A549 (cell line): ENCODE measurements at regions not wholly inside any gene's neighbourhood (a gene's known extent, or its start where the extent isn't known, plus 50 kb on each side); places are given as distances from the start of the nearest gene placed in this dataset.

Source experiments
- ATAC-seq, 2 experiments: fragments of 200-7000 bp in 1 of 2; fragments of >200 bp in 1 of 2; cut with Nextera tagmentation in 1 of 2; cut with Tn5 transposase in 1 of 2; 3 replicates each; pipeline versions ENCODE4 v1.8.0 to v1.9.1; 2018 to 2020; ENCODE audit warnings: mild to moderate bottlenecking in 1 of 2, moderate library complexity in 1 of 2
- CTCF ChIA-PET: fragments of 300-600 bp; sonication (Branson Sonifier 250); formaldehyde crosslinking; extraction: SDS; loops from one replicate; lab custom pipeline; 2021; ENCODE audit warnings: antibody characterized with exemption, inconsistent platforms; lab: Yijun Ruan, JAX
- POLR2A ChIA-PET: fragments of 350-600 bp; formaldehyde crosslinking; extraction: SDS; loops from one replicate; lab custom pipeline; 2021; ENCODE audit warnings: antibody characterized with exemption, inconsistent platforms; lab: Yijun Ruan, JAX
- DNase-seq, 2 experiments: peaks; one replicate each; pipeline versions ENCODE4 v3.0.0 to v3.0.0-alpha.2; 2011 to 2016; ENCODE audit warnings: low read depth in 1 of 2, low spot score in 1 of 2
- FAIRE-seq: peaks from 2 replicates; lab custom pipeline; 2011; peaks lifted over from hg19 to GRCh38; lab: Jason Lieb, UNC
- H3K27ac ChIP-seq, 2 experiments: fragments of >200 bp; sonication (Bioruptor Twin); formaldehyde crosslinking; 3 replicates each; pipeline ENCODE4 v1.5.1; 2016 to 2017
- H3K4me1 ChIP-seq: fragments of >200 bp; sonication (Bioruptor Twin); formaldehyde crosslinking; 3 replicates; pipeline ENCODE4 v1.6.1; 2016
- H3K4me2 ChIP-seq: fragments of >200 bp; sonication (Bioruptor Twin); formaldehyde crosslinking; 3 replicates; pipeline ENCODE4 v1.6.1; 2016
- H3K4me3 ChIP-seq: fragments of >200 bp; sonication (Bioruptor Twin); formaldehyde crosslinking; 3 replicates; pipeline ENCODE4 v1.5.1; 2016
- H3K9me3 ChIP-seq: fragments of >200 bp; sonication (Bioruptor Twin); formaldehyde crosslinking; 3 replicates; pipeline ENCODE4 v1.6.1; 2016
- CBX8 ChIP-seq: fragments of 200-600 bp; sonication (generic); IDR thresholded peaks from 2 replicates; pipeline ENCODE4 v1.6.1; 2016
- CHD2 ChIP-seq: fragments of 150-350 bp; IDR thresholded peaks from 2 replicates; pipeline ENCODE4 v1.6.1; 2014; ENCODE audit warnings: low read length; ENCODE audit not compliant: partially characterized antibody
- CHD4 ChIP-seq: fragments of 200-600 bp; sonication (generic); IDR thresholded peaks from 2 replicates; pipeline ENCODE4 v1.6.1; 2016; ENCODE audit warnings: antibody characterized with exemption, mild to moderate bottlenecking, borderline replicate concordance
- EHF ChIP-seq: fragments of 250-450 bp; sonication (Bioruptor Pico); IDR thresholded peaks from 2 replicates; pipeline ENCODE4 v1.5.0; 2020; ENCODE audit warnings: mild to moderate bottlenecking
- FOSB ChIP-seq: fragments of 250-450 bp; sonication (Bioruptor Pico); IDR thresholded peaks from 2 replicates; pipeline ENCODE4 v1.5.0; 2020; ENCODE audit warnings: mild to moderate bottlenecking, moderate library complexity
- FOSL2 ChIP-seq, 2 experiments: fragments of 450-650 bp in 1 of 2; fragments of >200 bp in 1 of 2; sonication (Bioruptor Twin) in 1 of 2; formaldehyde crosslinking; IDR thresholded peaks; 2 replicates each; pipeline versions ENCODE4 v1.5.0 to v1.6.1; 2016 to 2020; ENCODE audit warnings: mild to moderate bottlenecking in 1 of 2, moderate library complexity in 1 of 2
- GATA3 ChIP-seq: IDR thresholded peaks from 2 replicates; pipeline ENCODE4 v1.6.1; 2012; ENCODE audit warnings: borderline replicate concordance
- HEYL ChIP-seq: fragments of 250-450 bp; sonication (Bioruptor Pico); IDR thresholded peaks from 2 replicates; pipeline ENCODE4 v1.8.0; 2021; ENCODE audit warnings: mild to moderate bottlenecking, moderate library complexity
- RARB ChIP-seq: fragments of 250-450 bp; sonication (Bioruptor Pico); IDR thresholded peaks from 2 replicates; pipeline ENCODE4 v1.8.0; 2021; ENCODE audit warnings: mild to moderate bottlenecking, moderate library complexity
- RFX5 ChIP-seq: fragments of 450-650 bp; IDR thresholded peaks from 2 replicates; pipeline ENCODE4 v1.7.1; 2014; ENCODE audit warnings: antibody characterized with exemption, mild to moderate bottlenecking, moderate library complexity
- SMC3 ChIP-seq: fragments of >200 bp; sonication (Bioruptor Twin); formaldehyde crosslinking; IDR thresholded peaks from 3 replicates; pipeline ENCODE4 v1.6.1; 2018; ENCODE audit warnings: inconsistent platforms
- SREBF2 ChIP-seq: fragments of 450-650 bp; IDR thresholded peaks from 2 replicates; pipeline ENCODE4 v1.6.1; 2014; ENCODE audit warnings: mild to moderate bottlenecking, moderate library complexity
- ZC3H11A ChIP-seq: fragments of 450-650 bp; IDR thresholded peaks from 2 replicates; pipeline ENCODE4 v1.6.1; 2014; ENCODE audit warnings: antibody characterized with exemption, mild to moderate bottlenecking
- WGBS: methylation state at CpG from one replicate; pipeline ENCODE4 v1.1.6; 2017; ENCODE audit errors: missing lambda C conversion rate; 5-methylcytosine and 5-hydroxymethylcytosine counted together
- TF ChIP-seq, protein P1 (sequence below): fragments of 450-650 bp; IDR thresholded peaks from 2 replicates; pipeline ENCODE4 v1.6.1; 2014; ENCODE audit warnings: antibody characterized with exemption
- TF ChIP-seq, protein P2 (sequence below): IDR thresholded peaks from 2 replicates; pipeline ENCODE4 v1.6.1; 2012
- TF ChIP-seq, protein P3 (sequence below): fragments of >200 bp; sonication (Bioruptor Twin); formaldehyde crosslinking; IDR thresholded peaks from 3 replicates; pipeline ENCODE4 v1.6.1; 2016
- TF ChIP-seq, protein P4 (sequence below): fragments of 150-350 bp; IDR thresholded peaks from 2 replicates; pipeline ENCODE4 v1.6.1; 2014; ENCODE audit warnings: low read depth, mild to moderate bottlenecking, low read length
- TF ChIP-seq, protein P5 (sequence below): fragments of >200 bp; sonication (Bioruptor Twin); formaldehyde crosslinking; IDR thresholded peaks from 3 replicates; pipeline ENCODE4 v1.5.1; 2016
- TF ChIP-seq, protein P6 (sequence below): fragments of 250-450 bp; sonication (Bioruptor Pico); IDR thresholded peaks from 2 replicates; pipeline ENCODE4 v1.5.0; 2020; ENCODE audit warnings: low read depth, mild to moderate bottlenecking, moderate library complexity
- TF ChIP-seq, protein P7 (sequence below): fragments of >200 bp; sonication (Bioruptor Twin); formaldehyde crosslinking; IDR thresholded peaks from 2 replicates; pipeline ENCODE4 v1.6.1; 2016
- TF ChIP-seq, protein P8 (sequence below): fragments of 250-450 bp; sonication (Bioruptor Pico); IDR thresholded peaks from 2 replicates; pipeline ENCODE4 v1.5.0; 2021; ENCODE audit warnings: mild to moderate bottlenecking, moderate library complexity, borderline replicate concordance

DNA sequence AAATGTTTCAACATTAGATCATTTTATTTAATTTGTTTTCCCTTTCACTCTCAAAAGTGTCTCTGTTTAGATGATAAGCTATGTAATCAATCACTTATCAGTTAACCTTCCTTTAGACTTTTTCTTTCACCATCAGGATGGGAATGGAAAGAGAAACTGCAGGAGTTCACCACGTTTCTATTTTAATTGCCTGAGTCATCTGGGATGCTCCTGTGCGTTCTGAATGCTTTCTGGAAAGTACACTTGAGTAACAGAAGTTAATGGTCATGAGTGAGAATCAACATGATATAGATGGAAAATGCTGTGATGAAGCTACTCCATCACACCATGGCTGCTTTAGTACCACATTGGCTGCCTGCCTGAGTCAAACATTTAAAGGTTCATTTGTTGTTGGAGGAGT lies 783.3 kb upstream of the CDH9 start (continued):
- TF ChIP-seq CHD2 (no peak), ZC3H11A (no peak), CBX8 (no peak)
- TF ChIP-seq, protein P1, sequence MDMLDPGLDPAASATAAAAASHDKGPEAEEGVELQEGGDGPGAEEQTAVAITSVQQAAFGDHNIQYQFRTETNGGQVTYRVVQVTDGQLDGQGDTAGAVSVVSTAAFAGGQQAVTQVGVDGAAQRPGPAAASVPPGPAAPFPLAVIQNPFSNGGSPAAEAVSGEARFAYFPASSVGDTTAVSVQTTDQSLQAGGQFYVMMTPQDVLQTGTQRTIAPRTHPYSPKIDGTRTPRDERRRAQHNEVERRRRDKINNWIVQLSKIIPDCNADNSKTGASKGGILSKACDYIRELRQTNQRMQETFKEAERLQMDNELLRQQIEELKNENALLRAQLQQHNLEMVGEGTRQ = no peak

DNA sequence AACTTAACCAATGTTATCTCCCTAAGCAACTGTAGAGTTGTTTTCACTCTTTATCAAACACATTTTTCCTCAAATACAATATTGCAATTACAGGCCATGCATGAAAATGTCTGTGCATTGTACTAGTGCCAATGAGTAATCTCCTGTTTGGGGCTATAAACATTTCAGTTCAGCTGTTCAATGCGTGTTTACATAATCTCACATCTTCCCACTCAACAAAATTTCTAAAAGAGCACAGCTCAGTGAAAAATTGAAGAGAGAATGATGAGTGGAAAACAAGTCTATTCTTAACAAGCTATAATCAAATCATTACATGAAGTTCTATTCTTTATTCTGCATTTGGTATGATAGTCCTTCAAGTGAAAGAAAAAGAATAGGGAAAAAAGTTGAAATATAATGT lies 780.5 kb upstream of the CDH9 start:
- Histone ChIP-seq H3K4me1 (no peaks in the 10 kb centered on the region), H3K4me2 (no peak overlapping the region), H3K4me3 (no peak overlapping the region), H3K27ac (no peak overlapping the region), H3K9me3 (no peaks in the 10 kb centered on the region)
- ATAC-seq (no peak), FAIRE-seq (no peak), DNase-seq (no peak)
- ChIA-PET POLR2A (no interaction called here), CTCF (no interaction called here)
- TF ChIP-seq, protein P1 = no peak
- TF ChIP-seq, protein P2, sequence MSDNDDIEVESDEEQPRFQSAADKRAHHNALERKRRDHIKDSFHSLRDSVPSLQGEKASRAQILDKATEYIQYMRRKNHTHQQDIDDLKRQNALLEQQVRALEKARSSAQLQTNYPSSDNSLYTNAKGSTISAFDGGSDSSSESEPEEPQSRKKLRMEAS = no peak
- TF ChIP-seq, protein P3, sequence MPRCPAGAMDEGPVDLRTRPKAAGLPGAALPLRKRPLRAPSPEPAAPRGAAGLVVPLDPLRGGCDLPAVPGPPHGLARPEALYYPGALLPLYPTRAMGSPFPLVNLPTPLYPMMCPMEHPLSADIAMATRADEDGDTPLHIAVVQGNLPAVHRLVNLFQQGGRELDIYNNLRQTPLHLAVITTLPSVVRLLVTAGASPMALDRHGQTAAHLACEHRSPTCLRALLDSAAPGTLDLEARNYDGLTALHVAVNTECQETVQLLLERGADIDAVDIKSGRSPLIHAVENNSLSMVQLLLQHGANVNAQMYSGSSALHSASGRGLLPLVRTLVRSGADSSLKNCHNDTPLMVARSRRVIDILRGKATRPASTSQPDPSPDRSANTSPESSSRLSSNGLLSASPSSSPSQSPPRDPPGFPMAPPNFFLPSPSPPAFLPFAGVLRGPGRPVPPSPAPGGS = no peak
- TF ChIP-seq, protein P4, sequence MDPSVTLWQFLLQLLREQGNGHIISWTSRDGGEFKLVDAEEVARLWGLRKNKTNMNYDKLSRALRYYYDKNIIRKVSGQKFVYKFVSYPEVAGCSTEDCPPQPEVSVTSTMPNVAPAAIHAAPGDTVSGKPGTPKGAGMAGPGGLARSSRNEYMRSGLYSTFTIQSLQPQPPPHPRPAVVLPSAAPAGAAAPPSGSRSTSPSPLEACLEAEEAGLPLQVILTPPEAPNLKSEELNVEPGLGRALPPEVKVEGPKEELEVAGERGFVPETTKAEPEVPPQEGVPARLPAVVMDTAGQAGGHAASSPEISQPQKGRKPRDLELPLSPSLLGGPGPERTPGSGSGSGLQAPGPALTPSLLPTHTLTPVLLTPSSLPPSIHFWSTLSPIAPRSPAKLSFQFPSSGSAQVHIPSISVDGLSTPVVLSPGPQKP = no peak
- TF ChIP-seq FOSL2 (IDR thresholded peaks at IDR 0.05) (no peak), FOSL2 (CRISPR knock-in tag; IDR thresholded peaks at IDR 0.05) (no peak), SMC3 (no peak), FOSB (CRISPR knock-in tag) (no peak), RFX5 (no peak), EHF (CRISPR knock-in tag) (no peak), SREBF2 (no peak)
- TF ChIP-seq, protein P5, sequence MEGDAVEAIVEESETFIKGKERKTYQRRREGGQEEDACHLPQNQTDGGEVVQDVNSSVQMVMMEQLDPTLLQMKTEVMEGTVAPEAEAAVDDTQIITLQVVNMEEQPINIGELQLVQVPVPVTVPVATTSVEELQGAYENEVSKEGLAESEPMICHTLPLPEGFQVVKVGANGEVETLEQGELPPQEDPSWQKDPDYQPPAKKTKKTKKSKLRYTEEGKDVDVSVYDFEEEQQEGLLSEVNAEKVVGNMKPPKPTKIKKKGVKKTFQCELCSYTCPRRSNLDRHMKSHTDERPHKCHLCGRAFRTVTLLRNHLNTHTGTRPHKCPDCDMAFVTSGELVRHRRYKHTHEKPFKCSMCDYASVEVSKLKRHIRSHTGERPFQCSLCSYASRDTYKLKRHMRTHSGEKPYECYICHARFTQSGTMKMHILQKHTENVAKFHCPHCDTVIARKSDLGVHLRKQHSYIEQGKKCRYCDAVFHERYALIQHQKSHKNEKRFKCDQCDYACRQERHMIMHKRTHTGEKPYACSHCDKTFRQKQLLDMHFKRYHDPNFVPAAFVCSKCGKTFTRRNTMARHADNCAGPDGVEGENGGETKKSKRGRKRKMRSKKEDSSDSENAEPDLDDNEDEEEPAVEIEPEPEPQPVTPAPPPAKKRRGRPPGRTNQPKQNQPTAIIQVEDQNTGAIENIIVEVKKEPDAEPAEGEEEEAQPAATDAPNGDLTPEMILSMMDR = no peak
- TF ChIP-seq, protein P6, sequence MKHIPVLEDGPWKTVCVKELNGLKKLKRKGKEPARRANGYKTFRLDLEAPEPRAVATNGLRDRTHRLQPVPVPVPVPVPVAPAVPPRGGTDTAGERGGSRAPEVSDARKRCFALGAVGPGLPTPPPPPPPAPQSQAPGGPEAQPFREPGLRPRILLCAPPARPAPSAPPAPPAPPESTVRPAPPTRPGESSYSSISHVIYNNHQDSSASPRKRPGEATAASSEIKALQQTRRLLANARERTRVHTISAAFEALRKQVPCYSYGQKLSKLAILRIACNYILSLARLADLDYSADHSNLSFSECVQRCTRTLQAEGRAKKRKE (CRISPR knock-in tag) = no peak
- TF ChIP-seq, protein P7, sequence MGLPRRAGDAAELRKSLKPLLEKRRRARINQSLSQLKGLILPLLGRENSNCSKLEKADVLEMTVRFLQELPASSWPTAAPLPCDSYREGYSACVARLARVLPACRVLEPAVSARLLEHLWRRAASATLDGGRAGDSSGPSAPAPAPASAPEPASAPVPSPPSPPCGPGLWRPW = no peak
- WGBS = 49% methylated on average over 1 of the region's 1 CpG

DNA sequence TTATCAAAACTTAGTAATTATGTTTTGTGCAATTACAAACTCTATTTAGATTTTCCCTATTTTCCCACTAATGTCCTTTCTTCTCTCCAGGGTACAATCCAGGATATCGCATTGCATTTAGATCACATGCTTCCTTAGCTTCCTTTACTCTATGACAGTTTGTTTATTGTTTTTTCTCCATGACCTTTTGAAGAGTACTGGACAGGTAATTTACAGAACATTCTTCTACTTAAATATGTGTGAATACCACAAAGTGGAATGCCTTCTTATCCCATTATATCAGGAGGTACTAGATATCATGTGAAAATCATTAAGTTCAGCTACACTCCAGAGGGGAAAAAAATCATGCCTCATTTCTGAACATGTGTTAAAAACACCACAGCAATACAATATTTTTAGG lies 776.6 kb upstream of the CDH9 start:
- Histone ChIP-seq H3K4me3 (no peak overlapping the region), H3K27ac (no peak overlapping the region), H3K4me2 (no peak overlapping the region), H3K9me3 (no peaks in the 10 kb centered on the region), H3K4me1 (no peaks in the 10 kb centered on the region)
- FAIRE-seq (peak; percentile 13), ATAC-seq (no peak), DNase-seq (no peak)
- TF ChIP-seq CHD2 = no peak
- TF ChIP-seq, protein P1 = no peak
- TF ChIP-seq FOSL2 (IDR thresholded peaks at IDR 0.05) = no peak
- no peak for TF ChIP-seq FOSL2 (CRISPR knock-in tag; IDR thresholded peaks at IDR 0.05)
- TF ChIP-seq CBX8 = no peak
- TF ChIP-seq, protein P2 = no peak
- no peak for TF ChIP-seq CHD4
- no peak for TF ChIP-seq FOSB (CRISPR knock-in tag)
- TF ChIP-seq SREBF2 = no peak
- no peak for TF ChIP-seq HEYL (CRISPR knock-in tag)
- TF ChIP-seq, protein P8, sequence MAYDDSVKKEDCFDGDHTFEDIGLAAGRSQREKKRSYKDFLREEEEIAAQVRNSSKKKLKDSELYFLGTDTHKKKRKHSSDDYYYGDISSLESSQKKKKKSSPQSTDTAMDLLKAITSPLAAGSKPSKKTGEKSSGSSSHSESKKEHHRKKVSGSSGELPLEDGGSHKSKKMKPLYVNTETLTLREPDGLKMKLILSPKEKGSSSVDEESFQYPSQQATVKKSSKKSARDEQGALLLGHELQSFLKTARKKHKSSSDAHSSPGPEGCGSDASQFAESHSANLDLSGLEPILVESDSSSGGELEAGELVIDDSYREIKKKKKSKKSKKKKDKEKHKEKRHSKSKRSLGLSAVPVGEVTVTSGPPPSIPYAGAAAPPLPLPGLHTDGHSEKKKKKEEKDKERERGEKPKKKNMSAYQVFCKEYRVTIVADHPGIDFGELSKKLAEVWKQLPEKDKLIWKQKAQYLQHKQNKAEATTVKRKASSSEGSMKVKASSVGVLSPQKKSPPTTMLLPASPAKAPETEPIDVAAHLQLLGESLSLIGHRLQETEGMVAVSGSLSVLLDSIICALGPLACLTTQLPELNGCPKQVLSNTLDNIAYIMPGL (CRISPR knock-in tag) = no peak
- no peak for TF ChIP-seq RARB (CRISPR knock-in tag)
- no peak for TF ChIP-seq RFX5
- no peak for TF ChIP-seq GATA3
- POLR2A ChIA-PET = no interaction called here
- WGBS = 0% methylated on average over 1 of the region's 1 CpG
- CTCF ChIA-PET = no interaction called here
